ENCODE measurements at regions not wholly inside any gene's neighbourhood (a gene's known extent, or its start where the extent isn't known, plus 50 kb on each side); places are given as distances from the start of the nearest gene placed in this dataset.
"Not testable (repeated sequence)": the region's sequence is repeated elsewhere in the genome, so short reads cannot be mapped to it uniquely, and the experiment has no call there.

- not testable (repeated sequence) for DNase-seq (ENCODE audit: low read depth)
Measured at GRCh38 chr4:86413426-86413825, 53.6 kb upstream of the MAPK10 start.

- no peak for DNase-seq (ENCODE audit: low read depth)
Measured at GRCh38 chr4:86414686-86415085, 54.8 kb upstream of the MAPK10 start.

- no peak for DNase-seq (ENCODE audit: low read depth)
Measured at GRCh38 chr4:86416081-86416480, 56.2 kb upstream of the MAPK10 start.

- DNase-seq (ENCODE audit: low read depth): no peak
Measured at GRCh38 chr4:86421461-86421860, 61.6 kb upstream of the MAPK10 start.

GRCh38 chr4:86431543-86432116, 71.8 kb upstream of the MAPK10 start:
- no peak for DNase-seq (ENCODE audit: low read depth)

- DNase-seq (ENCODE audit: low read depth): no peak
Measured at GRCh38 chr4:86432559-86433134, 72.8 kb upstream of the MAPK10 start.

GRCh38 chr4:86439293-86439692, 79.4 kb upstream of the MAPK10 start:
- DNase-seq (ENCODE audit: low read depth): no peak

GRCh38 chr4:86441175-86441936, 81.5 kb upstream of the MAPK10 start:
- no peak for DNase-seq (ENCODE audit: low read depth)

GRCh38 chr4:86442881-86443280, 83.0 kb upstream of the MAPK10 start:
- DNase-seq (ENCODE audit: low read depth): no peak

GRCh38 chr4:86443495-86443894, 83.6 kb upstream of the MAPK10 start:
- DNase-seq (ENCODE audit: low read depth): no peak

GRCh38 chr4:86446996-86447395, 87.1 kb upstream of the MAPK10 start:
- DNase-seq (ENCODE audit: low read depth): no peak

- no peak for DNase-seq (ENCODE audit: low read depth)
Measured at GRCh38 chr4:86448871-86449270, 89.0 kb upstream of the MAPK10 start.

- no peak for DNase-seq (ENCODE audit: low read depth)
Measured at GRCh38 chr4:86449746-86450588, 90.1 kb upstream of the MAPK10 start.

- no peak for DNase-seq (ENCODE audit: low read depth)
Measured at GRCh38 chr4:86450861-86451260, 91.0 kb upstream of the MAPK10 start.

GRCh38 chr4:86451560-86452330, 91.9 kb upstream of the MAPK10 start:
- no peak for DNase-seq (ENCODE audit: low read depth)

GRCh38 chr4:86452422-86452891, 92.6 kb upstream of the MAPK10 start:
- no peak for DNase-seq (ENCODE audit: low read depth)

GRCh38 chr4:86452924-86453531, 93.2 kb upstream of the MAPK10 start:
- DNase-seq (ENCODE audit: low read depth): no peak

GRCh38 chr4:86453611-86454072, 93.8 kb upstream of the MAPK10 start:
- not testable (repeated sequence) for DNase-seq (ENCODE audit: low read depth)

GRCh38 chr4:86461849-86462248, 102.0 kb upstream of the MAPK10 start:
- DNase-seq (ENCODE audit: low read depth): no peak

GRCh38 chr4:86472377-86473019, 112.6 kb upstream of the MAPK10 start:
- DNase-seq (ENCODE audit: low read depth): no peak

GRCh38 chr4:86478151-86478550, 116.0 kb upstream of the PTPN13 start:
- not testable (repeated sequence) for DNase-seq (ENCODE audit: low read depth)

Data from GM04504 (cell line).